COLO668 (cell line): ENCODE measurements at regions not wholly inside any gene's neighbourhood (a gene's known extent, or its start where the extent isn't known, plus 50 kb on each side); places are given as distances from the start of the nearest gene placed in this dataset.

ENCODE experiments used
- DNase-seq: peaks from one replicate; lab custom pipeline; 2025; ENCODE audit not compliant: unreplicated experiment; lab: John Stamatoyannopoulos, UW

- no peak for DNase-seq
Observed at GRCh38 chr19:20250627-20251026, 83.6 kb downstream of the ZNF486 start.

- no peak for DNase-seq
Observed at GRCh38 chr19:20250121-20250520, 83.1 kb downstream of the ZNF486 start.
